Pons (tissue), 1 donor: ENCODE measurements at regions not wholly inside any gene's neighbourhood (a gene's known extent, or its start where the extent isn't known, plus 50 kb on each side); places are given as distances from the start of the nearest gene placed in this dataset.
A peak's percentile ranks its signal among the peaks of the same experiment; 100 is the strongest.

Source experiments
- DNase-seq: peaks from one replicate; pipeline ENCODE4 v3.0.0-alpha.2; 2016; ENCODE audit warnings: low spot score

DNA sequence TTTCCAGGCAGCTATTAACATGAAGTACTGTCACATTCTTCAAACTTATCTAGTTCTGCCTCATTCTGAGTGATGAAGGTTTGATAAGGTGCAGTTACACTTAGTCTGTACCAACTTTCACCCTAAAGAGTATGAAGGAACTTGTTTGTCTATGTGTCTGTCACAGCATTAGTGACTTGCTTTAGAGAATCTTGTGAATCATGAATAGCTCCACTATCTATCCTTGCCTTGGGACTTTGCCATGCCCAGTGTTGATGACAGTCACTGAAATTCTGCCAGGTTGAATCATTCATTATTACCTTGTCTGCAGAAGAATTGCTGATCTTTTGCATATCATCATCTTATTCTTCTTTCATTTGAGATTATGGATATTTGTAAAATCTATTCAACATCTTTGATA lies 50.9 kb upstream of the A1CF start:
- DNase-seq: no peak

- DNase-seq: peak; percentile 48
Measured at GRCh38 chr10:50937230-50937907, 51.9 kb upstream of the A1CF start.

DNA sequence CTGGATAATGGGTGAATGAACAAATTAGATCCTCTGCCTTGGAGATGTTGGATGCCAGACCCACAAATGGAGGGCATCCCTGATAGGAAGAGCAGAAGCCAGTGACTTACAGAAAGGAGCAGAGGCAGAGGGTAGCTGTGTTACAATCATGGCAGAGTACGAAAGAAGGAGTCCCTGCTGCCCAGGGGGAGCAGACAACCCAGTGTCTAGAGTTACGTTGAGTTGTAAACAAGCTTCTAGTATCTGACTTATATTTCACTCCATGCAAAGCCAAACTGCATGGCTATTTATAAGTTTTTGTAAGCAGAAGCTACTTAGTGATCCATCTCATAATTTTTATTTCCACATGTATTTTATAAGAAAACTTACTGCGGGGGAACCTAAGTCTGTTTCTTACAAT lies 56.2 kb upstream of the A1CF start:
- no peak for DNase-seq

DNA sequence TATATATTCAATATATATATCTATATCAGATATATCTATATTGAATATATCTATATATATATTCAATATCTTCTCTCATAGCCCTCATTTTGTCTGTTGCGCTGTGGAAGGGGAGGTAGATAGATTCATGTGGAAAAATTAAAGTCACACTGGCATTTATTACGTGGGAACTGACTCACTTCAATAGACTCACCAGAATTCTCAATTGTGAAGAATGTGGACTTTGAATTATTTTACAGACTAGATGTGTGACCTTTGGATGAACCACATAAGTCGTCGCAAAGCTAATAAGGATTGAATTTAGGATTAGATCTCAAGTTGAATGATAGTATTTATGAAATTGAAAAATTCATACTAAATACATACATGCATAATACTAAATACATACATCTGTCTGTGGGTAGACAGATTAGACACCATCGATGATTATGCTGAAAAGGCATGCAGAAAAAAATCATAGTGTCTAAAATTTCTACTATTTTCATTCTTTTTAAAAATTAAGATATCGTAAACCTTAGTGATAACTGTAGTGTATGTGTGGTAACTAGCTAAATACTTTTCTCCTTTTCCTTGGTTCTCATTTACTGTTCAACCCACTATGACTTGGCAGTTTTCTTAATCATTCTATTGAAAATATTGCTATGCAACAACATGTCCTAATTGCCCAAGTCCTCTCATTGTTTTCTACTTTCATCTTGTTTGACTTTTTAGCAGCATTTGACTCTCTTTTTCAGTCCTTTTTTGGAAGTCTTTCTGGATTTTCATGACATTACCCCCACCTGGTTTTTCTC lies 61.8 kb upstream of the A1CF start:
- no peak for DNase-seq

GRCh38 chr10:50951365-50951764 lies 65.9 kb upstream of the A1CF start:
- no peak for DNase-seq

GRCh38 chr10:50961297-50961696 lies 75.9 kb upstream of the A1CF start:
- no peak for DNase-seq

DNA sequence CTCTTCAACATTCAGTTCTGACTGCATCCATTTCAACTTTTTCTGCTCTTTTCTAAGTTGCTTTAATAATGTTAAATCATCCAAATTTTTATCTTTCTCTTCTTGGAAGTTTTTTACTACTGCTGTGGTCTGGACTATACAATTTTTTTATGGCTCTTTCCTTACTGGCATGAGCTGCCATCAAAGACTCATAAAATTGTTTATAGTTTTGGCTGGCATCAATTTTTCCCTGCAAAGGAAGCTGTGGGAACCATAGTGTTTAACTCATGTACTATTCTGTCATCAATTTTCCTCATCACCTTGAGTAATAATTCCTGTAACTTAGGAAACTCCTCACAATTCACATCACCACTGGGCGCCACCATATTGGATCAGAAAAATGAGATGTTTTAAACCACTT lies 77.6 kb upstream of the A1CF start:
- DNase-seq: no peak

DNA sequence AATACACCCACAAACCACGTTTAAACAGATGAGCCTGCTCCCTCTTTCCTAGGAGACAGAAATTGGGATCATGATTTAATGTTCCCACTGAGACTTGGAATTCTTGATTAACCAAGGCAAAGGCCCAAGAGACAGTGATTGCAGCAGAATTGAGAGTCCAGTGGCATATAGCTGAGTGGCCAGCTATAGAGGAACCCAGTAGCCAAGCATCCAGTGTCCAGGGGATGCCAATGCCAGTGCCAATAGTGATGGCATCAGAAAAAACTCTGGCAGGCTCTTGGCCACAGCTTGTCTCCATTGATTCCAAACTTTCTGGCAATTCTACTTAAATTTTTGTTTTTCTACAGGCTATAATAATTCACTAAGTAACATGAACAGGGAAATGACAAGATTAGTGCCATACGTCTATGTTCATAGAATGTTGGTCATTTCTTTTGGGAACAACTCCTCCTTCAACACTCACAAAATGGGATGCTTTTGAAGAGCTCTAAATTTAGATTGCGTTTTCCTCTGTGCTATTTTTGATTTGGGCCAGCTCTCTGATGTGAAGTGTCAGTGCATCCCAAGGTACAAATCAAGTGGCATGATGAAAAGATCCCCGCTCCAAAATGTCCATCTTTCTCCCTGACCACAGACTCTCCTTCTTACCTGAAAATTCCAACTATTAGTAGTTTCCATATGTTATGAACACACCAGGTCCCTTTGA lies 83.1 kb upstream of the A1CF start:
- DNase-seq: no peak

DNA sequence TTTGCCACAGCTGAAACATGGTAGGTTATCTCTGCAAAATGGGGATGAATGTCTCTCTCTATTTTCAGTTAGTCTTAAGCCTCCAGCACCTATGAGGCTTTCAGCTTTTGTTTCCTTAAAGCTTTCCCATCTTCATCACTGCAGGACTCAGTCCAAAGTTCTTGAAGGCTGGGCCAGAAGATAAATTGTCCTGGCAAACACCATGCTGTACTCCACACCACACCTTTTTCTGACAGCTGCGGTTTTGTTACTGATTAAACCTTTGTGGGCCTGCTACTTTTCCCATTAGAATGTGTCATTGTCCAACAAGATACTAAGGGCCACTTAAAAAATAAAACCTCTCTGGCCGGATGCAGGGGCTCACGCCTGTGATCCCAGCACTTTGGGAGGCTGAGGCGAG lies 87.2 kb upstream of the A1CF start:
- DNase-seq: no peak

DNA sequence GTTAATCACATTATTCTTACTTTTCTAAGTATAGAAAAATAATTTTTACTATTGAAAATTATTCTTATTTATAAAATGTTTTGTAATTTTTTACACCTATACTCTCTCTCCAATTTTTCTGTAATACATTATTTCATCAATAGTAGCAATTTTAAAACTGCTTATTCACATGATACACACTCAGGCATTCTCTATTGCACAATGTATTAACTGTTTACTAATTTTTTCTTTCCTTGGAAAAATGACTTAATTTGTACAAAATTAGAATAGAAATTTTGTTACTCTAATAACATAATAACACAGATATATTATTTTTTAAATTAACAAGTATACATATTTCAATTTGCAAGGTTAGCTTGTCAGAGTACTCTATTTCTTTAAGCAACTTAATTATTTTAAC lies 92.9 kb upstream of the PRKG1 start:
- no peak for DNase-seq

DNA sequence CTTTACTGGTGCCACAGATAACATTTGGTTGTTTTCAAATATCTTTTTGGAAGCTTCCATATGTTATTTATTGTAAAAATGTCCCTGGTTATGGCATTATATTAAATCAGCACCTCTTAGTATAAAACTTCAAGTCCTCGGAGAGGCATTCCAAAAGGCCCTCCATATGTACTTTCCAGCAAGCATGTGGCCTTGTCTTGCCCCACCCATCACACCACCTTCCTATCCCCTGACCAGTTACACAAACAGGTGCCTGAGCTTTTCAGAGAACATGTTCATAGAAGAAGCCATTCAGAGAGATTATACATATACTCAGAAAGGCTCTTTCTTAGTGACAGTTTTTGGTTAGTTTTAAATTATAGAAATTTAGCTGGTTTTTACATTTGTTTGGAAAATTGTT lies 92.4 kb upstream of the PRKG1 start:
- DNase-seq: no peak

DNA sequence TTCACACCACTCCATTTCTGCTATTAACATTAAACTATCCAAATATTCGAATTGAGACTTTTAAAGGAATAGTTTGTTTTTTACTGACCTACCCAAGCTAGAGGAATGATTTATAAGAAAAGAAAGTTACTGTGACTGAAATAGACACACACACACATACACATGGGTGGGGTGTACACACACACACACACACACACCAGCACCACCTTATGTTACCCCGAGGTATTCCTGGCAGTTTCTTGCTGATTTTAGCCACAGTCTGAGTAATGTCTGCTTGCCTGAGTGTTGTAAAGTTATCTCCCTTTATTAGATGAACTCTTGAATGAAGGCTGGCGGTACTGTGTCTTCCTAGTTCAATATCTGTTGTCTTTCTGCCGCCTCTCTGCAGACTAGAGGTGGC lies 91.3 kb upstream of the PRKG1 start:
- no peak for DNase-seq

DNA sequence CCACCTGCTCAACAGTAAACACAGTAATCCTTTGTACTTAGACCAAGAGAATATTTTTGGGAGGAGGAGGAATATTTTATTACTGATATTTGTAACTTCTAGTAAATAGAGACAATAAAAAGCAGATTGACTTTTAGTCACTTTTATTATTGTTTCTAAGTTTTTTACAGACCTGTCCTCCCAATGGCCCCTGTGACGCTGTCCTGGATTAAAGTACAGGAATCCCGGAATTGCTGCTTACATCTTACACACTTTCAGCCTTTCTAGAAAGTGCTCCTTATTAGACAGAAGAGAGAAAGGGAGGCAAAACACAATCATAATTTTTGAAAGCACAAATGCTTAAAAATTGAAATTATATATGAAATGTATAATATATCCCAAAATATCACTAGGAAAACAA lies 86.4 kb upstream of the PRKG1 start:
- DNase-seq: no peak

GRCh38 chr10:50988792-50989191 lies 85.5 kb upstream of the PRKG1 start:
- no peak for DNase-seq

GRCh38 chr10:50990568-50991455 lies 83.5 kb upstream of the PRKG1 start:
- no peak for DNase-seq

- no peak for DNase-seq
Measured at GRCh38 chr10:50991456-50992355, 82.6 kb upstream of the PRKG1 start.

GRCh38 chr10:50992356-50992901 lies 81.9 kb upstream of the PRKG1 start:
- no peak for DNase-seq

DNA sequence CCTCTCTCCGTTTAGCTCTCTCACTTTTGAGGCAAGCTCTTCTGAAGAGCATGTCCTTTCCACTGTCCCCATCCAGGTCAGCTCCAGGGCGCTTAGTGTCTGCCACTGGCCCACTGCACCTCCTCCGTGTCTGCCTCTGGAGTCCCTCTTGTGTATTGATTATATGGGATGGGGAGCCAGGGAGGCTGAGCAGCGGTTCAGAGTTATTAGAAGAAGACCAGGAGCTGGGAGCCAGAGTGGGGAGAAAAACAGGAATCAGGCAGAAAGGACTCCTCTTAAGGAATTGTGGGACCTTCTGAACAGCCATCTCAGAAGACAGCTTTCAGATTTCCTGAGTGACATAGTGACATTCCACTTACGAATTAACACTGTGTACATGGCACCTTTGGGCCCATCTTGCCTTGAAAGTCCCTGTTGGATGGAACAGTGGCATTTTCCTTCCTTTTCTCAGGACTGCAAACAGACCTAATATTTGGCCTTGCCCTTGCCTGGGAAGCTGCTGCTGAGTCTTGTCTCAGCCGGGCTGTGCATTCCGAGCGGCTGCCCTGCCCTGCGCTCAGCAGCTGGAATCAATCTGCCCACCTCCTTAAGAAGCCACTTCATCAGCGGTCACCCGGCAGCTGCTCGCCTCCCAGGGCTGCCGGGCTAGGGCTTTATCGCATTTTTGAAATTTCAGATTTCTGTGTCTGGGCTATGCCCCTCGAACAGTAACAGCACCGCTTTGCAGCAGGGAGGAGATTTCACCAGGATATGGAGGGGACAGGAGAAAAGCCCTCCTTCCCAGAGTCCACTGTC lies 81.1 kb upstream of the PRKG1 start:
- DNase-seq: no peak

GRCh38 chr10:50993771-50994251 lies 80.5 kb upstream of the PRKG1 start:
- no peak for DNase-seq

GRCh38 chr10:50997461-50997860 lies 76.8 kb upstream of the PRKG1 start:
- DNase-seq: no peak
